H9 (cell line): ENCODE measurements at regions not wholly inside any gene's neighbourhood (a gene's known extent, or its start where the extent isn't known, plus 50 kb on each side); places are given as distances from the start of the nearest gene placed in this dataset.

Experiments
- DNase-seq: peaks from one replicate; pipeline ENCODE4 v3.0.0-alpha.2; 2017
- H2AFZ ChIP-seq: one replicate; pipeline ENCODE4 v1.6.1; 2013; ENCODE audit warnings: mild to moderate bottlenecking, low read length, control low read depth, moderate library complexity
- H2AK5ac ChIP-seq: 2 replicates; pipeline ENCODE4 v1.6.1; 2013; ENCODE audit warnings: low read length, control low read depth, mixed read lengths; ENCODE audit not compliant: insufficient read length
- H2BK120ac ChIP-seq: one replicate; pipeline ENCODE4 v1.6.1; 2013; ENCODE audit warnings: low read depth, mild to moderate bottlenecking, low read length, control low read depth, inconsistent platforms; ENCODE audit not compliant: poor library complexity, severe bottlenecking
- H2BK12ac ChIP-seq: 2 replicates; pipeline ENCODE4 v1.6.1; 2013; ENCODE audit warnings: low read length, control low read depth, mixed read lengths, low read depth; ENCODE audit not compliant: insufficient read length
- H2BK15ac ChIP-seq: 2 replicates; pipeline ENCODE4 v1.6.1; 2013; ENCODE audit warnings: low read depth, low read length, control low read depth
- H2BK20ac ChIP-seq: one replicate; pipeline ENCODE4 v1.6.1; 2013; ENCODE audit warnings: low read depth, mild to moderate bottlenecking, low read length, control low read depth, inconsistent platforms; ENCODE audit not compliant: poor library complexity, severe bottlenecking
- H2BK5ac ChIP-seq: 2 replicates; pipeline ENCODE4 v1.6.1; 2013; ENCODE audit warnings: low read length, control low read depth, mixed read lengths; ENCODE audit not compliant: insufficient read length
- H3K14ac ChIP-seq: 2 replicates; pipeline ENCODE4 v1.6.1; 2013; ENCODE audit warnings: low read length, control low read depth; ENCODE audit not compliant: insufficient read depth
- H3K18ac ChIP-seq: 2 replicates; pipeline ENCODE4 v1.6.1; 2013; ENCODE audit warnings: low read depth, mild to moderate bottlenecking, mixed read lengths, low read length, control low read depth; ENCODE audit not compliant: insufficient read length
- H3K23ac ChIP-seq: 2 replicates; pipeline ENCODE4 v1.6.1; 2013; ENCODE audit warnings: low read length, control low read depth, mixed read lengths, low read depth; ENCODE audit not compliant: insufficient read length
- H3K23me2 ChIP-seq: 2 replicates; pipeline ENCODE4 v1.6.1; 2013; ENCODE audit warnings: low read depth, mild to moderate bottlenecking, mixed read lengths, low read length, control low read depth; ENCODE audit not compliant: insufficient read length, poor library complexity, severe bottlenecking
- H3K27ac ChIP-seq: 2 replicates; pipeline ENCODE4 v1.5.1; 2013; ENCODE audit warnings: low read length, control low read depth, mixed read lengths, low read depth; ENCODE audit not compliant: insufficient read length
- H3K27me3 ChIP-seq: 2 replicates; pipeline ENCODE4 v1.6.1; 2013; ENCODE audit warnings: low read length, control low read depth, inconsistent platforms; ENCODE audit not compliant: insufficient read depth
- H3K4ac ChIP-seq: 2 replicates; pipeline ENCODE4 v1.6.1; 2013; ENCODE audit warnings: low read depth, mild to moderate bottlenecking, control low read depth, inconsistent platforms, low read length, moderate library complexity
- H3K4me1 ChIP-seq: 2 replicates; pipeline ENCODE4 v1.6.1; 2013; ENCODE audit warnings: low read length, control low read depth, inconsistent platforms; ENCODE audit not compliant: insufficient read depth
- H3K4me2 ChIP-seq: 2 replicates; pipeline ENCODE4 v1.6.1; 2013; ENCODE audit warnings: low read length, control low read depth, mixed read lengths; ENCODE audit not compliant: insufficient read length, insufficient read depth
- H3K56ac ChIP-seq: 2 replicates; pipeline ENCODE4 v1.6.1; 2013; ENCODE audit warnings: low read depth, mild to moderate bottlenecking, mixed read lengths, low read length, control low read depth; ENCODE audit not compliant: insufficient read length
- H3K79me1 ChIP-seq: 2 replicates; pipeline ENCODE4 v1.6.1; 2013; ENCODE audit warnings: low read depth, mild to moderate bottlenecking, moderate library complexity, low read length, control low read depth, inconsistent platforms; ENCODE audit not compliant: insufficient read depth, poor library complexity, severe bottlenecking
- H3K79me2 ChIP-seq: 2 replicates; pipeline ENCODE4 v1.6.1; 2013; ENCODE audit warnings: low read length, control low read depth, inconsistent platforms; ENCODE audit not compliant: insufficient read depth
- H3K9ac ChIP-seq: 2 replicates; pipeline ENCODE4 v1.6.1; 2013; ENCODE audit warnings: low read length, control low read depth, mixed read lengths; ENCODE audit not compliant: insufficient read length; ENCODE audit errors: extremely low read depth
- H3K9me3 ChIP-seq: one replicate; pipeline ENCODE4 v1.6.1; 2013; ENCODE audit warnings: low read depth, low read length, inconsistent platforms; ENCODE audit not compliant: control insufficient read depth
- H3T11ph ChIP-seq: one replicate; pipeline ENCODE4 v1.6.1; 2013; ENCODE audit warnings: mild to moderate bottlenecking, low read length, control low read depth, inconsistent platforms
- H4K20me1 ChIP-seq: one replicate; pipeline ENCODE4 v1.6.1; 2013; ENCODE audit not compliant: control insufficient read depth, insufficient read length, insufficient read depth
- H4K5ac ChIP-seq: 2 replicates; pipeline ENCODE4 v1.6.1; 2013; ENCODE audit warnings: low read depth, mild to moderate bottlenecking, mixed read lengths, low read length, control low read depth; ENCODE audit not compliant: insufficient read length
- H4K8ac ChIP-seq: replicated peaks from 2 replicates; pipeline ENCODE4 v1.6.1; 2013; ENCODE audit warnings: low read length, control low read depth, mixed read lengths, low read depth; ENCODE audit not compliant: insufficient read length
- H4K91ac ChIP-seq: 2 replicates; pipeline ENCODE4 v1.6.1; 2013; ENCODE audit warnings: low read depth, mild to moderate bottlenecking, moderate library complexity, mixed read lengths, low read length, control low read depth; ENCODE audit not compliant: insufficient read length
- H3K27ac Mint-ChIP-seq, 3 experiments: 2 replicates in 2 of 3; 3 replicates in 1 of 3; pipeline ENCODE4 v1.8.0; 2020 to 2021; ENCODE audit warnings: mixed read lengths in 3 of 3, mild to moderate bottlenecking in 1 of 3, moderate library complexity in 1 of 3
- H3K27me3 Mint-ChIP-seq: 2 replicates; pipeline ENCODE4 v1.8.0; 2021; ENCODE audit warnings: low read depth, mild to moderate bottlenecking, moderate library complexity, mixed read lengths
- H3K36me3 Mint-ChIP-seq, 3 experiments: 2 replicates in 2 of 3; 3 replicates in 1 of 3; pipeline ENCODE4 v1.8.0; 2020 to 2021; ENCODE audit warnings: low read depth in 3 of 3, mixed read lengths in 3 of 3; ENCODE audit not compliant: insufficient read depth in 1 of 3
- H3K4me1 Mint-ChIP-seq, 2 experiments: 2 replicates each; pipeline ENCODE4 v1.8.0; 2020; ENCODE audit warnings: mixed read lengths in 2 of 2
- H3K4me3 Mint-ChIP-seq, 2 experiments: 2 replicates in 1 of 2; 3 replicates in 1 of 2; pipeline ENCODE4 v1.8.0; 2020 to 2021; ENCODE audit warnings: mild to moderate bottlenecking in 2 of 2, mixed read lengths in 2 of 2, moderate library complexity in 1 of 2
- H3K9me3 Mint-ChIP-seq, 2 experiments: 2 replicates in 1 of 2; 3 replicates in 1 of 2; pipeline ENCODE4 v1.8.0; 2020; ENCODE audit warnings: mild to moderate bottlenecking in 2 of 2, mixed read lengths in 2 of 2, moderate library complexity in 1 of 2
- WGBS: extraction: QIAGEN DNeasy Blood & Tissue Kit; methylation state at CpG from one replicate; pipeline ENCODE4 v1.1.7; 2013; ENCODE audit warnings: missing lambda C conversion rate, low lambda C conversion rate, mixed read lengths; ENCODE audit not compliant: insufficient read length; ENCODE audit errors: extremely low coverage; 5-methylcytosine and 5-hydroxymethylcytosine counted together
- TF ChIP-seq, protein P1 (sequence below): fragments of 200-600 bp; sonication (generic); conservative IDR thresholded peaks from 3 replicates; pipeline ENCODE4 v1.8.0; 2021; ENCODE audit warnings: antibody characterized with exemption, mild to moderate bottlenecking

DNA sequence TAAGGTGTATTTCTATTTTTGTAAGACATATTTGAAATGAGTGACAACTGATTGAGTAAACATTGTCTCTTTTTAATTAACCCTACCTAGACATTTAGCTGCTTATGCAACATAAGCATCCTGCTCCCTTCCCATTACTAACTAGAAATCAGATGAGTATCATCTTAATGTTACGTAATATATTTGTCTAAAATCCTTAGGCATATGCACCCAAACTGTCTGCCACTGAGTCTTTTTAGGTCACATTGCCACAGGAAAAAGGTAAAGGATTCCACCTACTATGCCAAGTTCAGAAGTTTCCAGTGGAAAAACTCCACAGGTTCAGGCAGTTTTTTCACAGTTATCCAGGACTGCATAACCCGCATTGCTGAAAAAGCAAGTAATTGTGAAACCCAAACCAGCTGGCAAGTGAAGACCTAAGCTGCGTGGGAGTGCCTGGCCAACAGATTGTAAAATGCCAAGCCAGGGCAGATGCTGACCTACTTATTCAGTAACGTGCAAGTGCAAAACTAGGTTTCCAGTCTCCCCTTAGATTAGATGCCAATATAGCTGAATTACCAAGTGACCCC, 983.7 kb downstream of the GATA3 start:
- no peak overlapping the region for H3K27ac Mint-ChIP-seq
- WGBS: no CpG with 5 or more reads among the region's 4 CpGs
- H3K27me3 Mint-ChIP-seq: peaks cover 3% of the 10 kb centered on the region
- H2BK20ac ChIP-seq: no peak overlapping the region
- no peak overlapping the region for H3K4me2 ChIP-seq
- no peak overlapping the region for H3K9ac ChIP-seq
- no peak overlapping the region for H3K27ac ChIP-seq
- no peak overlapping the region for H3K14ac ChIP-seq
- DNase-seq: no peak
- H3K23ac ChIP-seq: no peak overlapping the region
- no peak overlapping the region for H2BK12ac ChIP-seq
- H3K79me2 ChIP-seq: no peaks in the 10 kb centered on the region
- no peak overlapping the region for H2BK15ac ChIP-seq
- H3K23me2 ChIP-seq: no peaks in the 10 kb centered on the region
- TF ChIP-seq, protein P1, sequence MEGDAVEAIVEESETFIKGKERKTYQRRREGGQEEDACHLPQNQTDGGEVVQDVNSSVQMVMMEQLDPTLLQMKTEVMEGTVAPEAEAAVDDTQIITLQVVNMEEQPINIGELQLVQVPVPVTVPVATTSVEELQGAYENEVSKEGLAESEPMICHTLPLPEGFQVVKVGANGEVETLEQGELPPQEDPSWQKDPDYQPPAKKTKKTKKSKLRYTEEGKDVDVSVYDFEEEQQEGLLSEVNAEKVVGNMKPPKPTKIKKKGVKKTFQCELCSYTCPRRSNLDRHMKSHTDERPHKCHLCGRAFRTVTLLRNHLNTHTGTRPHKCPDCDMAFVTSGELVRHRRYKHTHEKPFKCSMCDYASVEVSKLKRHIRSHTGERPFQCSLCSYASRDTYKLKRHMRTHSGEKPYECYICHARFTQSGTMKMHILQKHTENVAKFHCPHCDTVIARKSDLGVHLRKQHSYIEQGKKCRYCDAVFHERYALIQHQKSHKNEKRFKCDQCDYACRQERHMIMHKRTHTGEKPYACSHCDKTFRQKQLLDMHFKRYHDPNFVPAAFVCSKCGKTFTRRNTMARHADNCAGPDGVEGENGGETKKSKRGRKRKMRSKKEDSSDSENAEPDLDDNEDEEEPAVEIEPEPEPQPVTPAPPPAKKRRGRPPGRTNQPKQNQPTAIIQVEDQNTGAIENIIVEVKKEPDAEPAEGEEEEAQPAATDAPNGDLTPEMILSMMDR: no peak
- no peak overlapping the region for H3K4me3 Mint-ChIP-seq
- no peak overlapping the region for H3K4ac ChIP-seq
- H3T11ph ChIP-seq: no peak overlapping the region
- H3K4me1 ChIP-seq: no peaks in the 10 kb centered on the region
- no peaks in the 10 kb centered on the region for H3K9me3 ChIP-seq
- H3K4me1 Mint-ChIP-seq: no peaks in the 10 kb centered on the region
- no peaks in the 10 kb centered on the region for H3K27me3 ChIP-seq
- no peak overlapping the region for H4K8ac ChIP-seq
- H4K91ac ChIP-seq: no peak overlapping the region
- no peak overlapping the region for H2AK5ac ChIP-seq
- H3K79me1 ChIP-seq: no peaks in the 10 kb centered on the region
- no peak overlapping the region for H2AFZ ChIP-seq
- H4K20me1 ChIP-seq: no peaks in the 10 kb centered on the region
- H4K5ac ChIP-seq: no peak overlapping the region
- H2BK5ac ChIP-seq: no peak overlapping the region
- H3K36me3 Mint-ChIP-seq: no peaks in the 10 kb centered on the region
- H3K9me3 Mint-ChIP-seq: peaks cover 0 to 5% of the 10 kb centered on the region in 2 experiments; a peak in 2 of 5 replicates
- H3K18ac ChIP-seq: no peak overlapping the region
- no peak overlapping the region for H3K56ac ChIP-seq
- H2BK120ac ChIP-seq: no peak overlapping the region
